Adipose tissue (tissue), 3 donors: ENCODE measurements at regions not wholly inside any gene's neighbourhood (a gene's known extent, or its start where the extent isn't known, plus 50 kb on each side); places are given as distances from the start of the nearest gene placed in this dataset.

ENCODE experiments used
- H3K27ac ChIP-seq: one replicate; pipeline ENCODE4 v1.5.1; 2013; ENCODE audit warnings: low read depth, low read length
- WGBS, 3 donors: extraction: QIAGEN DNeasy Blood & Tissue Kit; methylation state at CpG; one replicate each; pipeline ENCODE4 v1.1.7; 2013; 5-methylcytosine and 5-hydroxymethylcytosine counted together
- donor health status: healthy with polysubstance abuse.
- donor health status: Bipolar disorder and iron deficiency.
- donor health status: healthy.

GRCh38 chrX:40433160-40433559, 147.6 kb upstream of the ATP6AP2 start:
- WGBS, 3 donors = 93 to 96% (median 94%) methylated on average over 2 of the region's 2 CpGs
- H3K27ac ChIP-seq = no peak overlapping the region

- WGBS, 3 donors = 63 to 87% (median 71%) methylated on average over 3 of the region's 3 CpGs
Observed at GRCh38 chrX:40424259-40424658, 156.5 kb upstream of the ATP6AP2 start.

GRCh38 chrX:40423299-40423698, 157.5 kb upstream of the ATP6AP2 start:
- no peak overlapping the region for H3K27ac ChIP-seq
- WGBS, 3 donors = 67 to 79% (median 73%) methylated on average over 3 of the region's 3 CpGs

More at GRCh38 chrX:40424259-40424658, 156.5 kb upstream of the ATP6AP2 start:
- H3K27ac ChIP-seq = no peak overlapping the region

GRCh38 chrX:40422021-40422420, 158.7 kb upstream of the ATP6AP2 start:
- H3K27ac ChIP-seq = no peak overlapping the region
- WGBS, 3 donors = 85 to 97% (median 86%) methylated on average over 2 of the region's 2 CpGs

GRCh38 chrX:40420899-40421729, 159.7 kb upstream of the ATP6AP2 start:
- WGBS, 3 donors = 78 to 91% (median 91%) methylated on average over 9 of the region's 9 CpGs

GRCh38 chrX:40418813-40419195, 162.0 kb upstream of the ATP6AP2 start:
- no peak overlapping the region for H3K27ac ChIP-seq
- 71 to 87% (median 78%) methylated on average over 3 of the region's 3 CpGs for WGBS, 3 donors

More at GRCh38 chrX:40420899-40421729, 159.7 kb upstream of the ATP6AP2 start:
- H3K27ac ChIP-seq = no peak overlapping the region

- WGBS, 3 donors = 71 to 81% (median 74%) methylated on average over 7 of the region's 7 CpGs
- H3K27ac ChIP-seq = no peak overlapping the region
Observed at GRCh38 chrX:40418146-40418812, 162.5 kb upstream of the ATP6AP2 start.

GRCh38 chrX:40415675-40416074, 165.1 kb upstream of the ATP6AP2 start:
- 65 to 91% (median 84%) methylated on average over 4 of the region's 4 CpGs for WGBS, 3 donors
- H3K27ac ChIP-seq = no peak overlapping the region

- 70 to 97% (median 88%) methylated on average over 3 of the region's 3 CpGs for WGBS, 3 donors
- no peak overlapping the region for H3K27ac ChIP-seq
Observed at GRCh38 chrX:40414335-40414734, 166.4 kb upstream of the ATP6AP2 start.

- 50 to 75% (median 64%) methylated on average over 8 of the region's 8 CpGs for WGBS, 3 donors
- H3K27ac ChIP-seq = no peak overlapping the region
Observed at GRCh38 chrX:40411340-40412111, 169.2 kb upstream of the ATP6AP2 start.

- 95 to 100% (median 98%) methylated on average over 2 of the region's 2 CpGs for WGBS, 3 donors
- H3K27ac ChIP-seq = no peak overlapping the region
Observed at GRCh38 chrX:40410859-40411258, 169.9 kb upstream of the ATP6AP2 start.

GRCh38 chrX:40406330-40406859, 174.4 kb upstream of the ATP6AP2 start:
- WGBS, 3 donors = 40 to 87% (median 48%) methylated on average over 4 of the region's 4 CpGs
- H3K27ac ChIP-seq = no peak overlapping the region

GRCh38 chrX:40405399-40405798, 175.4 kb upstream of the ATP6AP2 start:
- 89 to 98% (median 97%) methylated on average over 3 of the region's 3 CpGs for WGBS, 3 donors
- H3K27ac ChIP-seq = no peak overlapping the region

- WGBS, 3 donors = 76 to 89% (median 89%) methylated on average over 7 of the region's 7 CpGs
- H3K27ac ChIP-seq = no peak overlapping the region
Observed at GRCh38 chrX:40403757-40404156, 177.0 kb upstream of the ATP6AP2 start.

- H3K27ac ChIP-seq = no peak overlapping the region
- 24 to 65% (median 58%) methylated on average over 10 to 12 of the region's 12 CpGs for WGBS, 3 donors
Observed at GRCh38 chrX:40402831-40403533, 177.8 kb upstream of the ATP6AP2 start.

- 82 to 94% (median 94%) methylated on average over 2 of the region's 2 CpGs for WGBS, 3 donors
- H3K27ac ChIP-seq = no peak overlapping the region
Observed at GRCh38 chrX:40395102-40395501, 185.7 kb upstream of the ATP6AP2 start.

- WGBS, 3 donors = 88 to 96% (median 91%) methylated on average over 4 to 5 of the region's 5 CpGs
- no peak overlapping the region for H3K27ac ChIP-seq
Observed at GRCh38 chrX:40394302-40394701, 186.5 kb upstream of the ATP6AP2 start.

GRCh38 chrX:40392599-40392998, 188.2 kb upstream of the ATP6AP2 start:
- 72 to 88% (median 78%) methylated on average over 2 of the region's 2 CpGs for WGBS, 3 donors
- no peak overlapping the region for H3K27ac ChIP-seq
